ENCODE measurements at regions not wholly inside any gene's neighbourhood (a gene's known extent, or its start where the extent isn't known, plus 50 kb on each side); places are given as distances from the start of the nearest gene placed in this dataset.

DNA sequence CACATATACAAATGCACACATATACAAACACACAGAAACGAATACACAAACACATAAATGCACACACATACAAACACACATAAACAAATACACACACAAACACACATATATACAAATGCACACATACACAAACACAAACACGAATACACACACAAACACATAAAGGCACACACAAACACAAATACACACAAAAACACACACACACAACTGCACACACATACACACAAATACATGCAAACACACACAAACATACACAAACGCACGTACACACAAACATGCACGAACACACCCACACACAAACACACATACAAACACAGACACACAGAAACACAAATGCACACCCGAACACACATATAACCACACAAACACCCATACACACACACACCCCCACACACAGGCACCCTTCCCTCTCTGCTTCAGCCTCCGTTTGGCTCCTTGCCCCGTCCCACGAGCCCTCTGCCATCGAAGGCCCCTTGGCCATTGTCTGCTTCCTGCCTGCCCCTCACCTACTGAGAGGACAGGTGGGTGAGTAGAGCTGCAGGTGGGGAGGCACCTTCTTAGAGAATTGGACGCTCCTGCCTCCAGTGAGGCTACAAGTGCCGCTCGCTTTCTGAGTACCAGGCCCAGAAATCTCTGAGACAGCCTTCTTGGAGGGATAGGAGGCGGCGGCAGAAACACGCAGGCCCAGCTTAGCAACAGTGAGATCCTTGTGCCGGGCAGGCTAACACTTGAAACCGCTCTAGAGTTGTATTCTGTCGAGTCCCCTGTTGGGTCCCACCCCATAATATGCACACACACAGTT, 331.2 kb downstream of the FOXL1 start:
- DNase-seq (ENCODE audit: low read depth, low spot score), result no peak

DNA sequence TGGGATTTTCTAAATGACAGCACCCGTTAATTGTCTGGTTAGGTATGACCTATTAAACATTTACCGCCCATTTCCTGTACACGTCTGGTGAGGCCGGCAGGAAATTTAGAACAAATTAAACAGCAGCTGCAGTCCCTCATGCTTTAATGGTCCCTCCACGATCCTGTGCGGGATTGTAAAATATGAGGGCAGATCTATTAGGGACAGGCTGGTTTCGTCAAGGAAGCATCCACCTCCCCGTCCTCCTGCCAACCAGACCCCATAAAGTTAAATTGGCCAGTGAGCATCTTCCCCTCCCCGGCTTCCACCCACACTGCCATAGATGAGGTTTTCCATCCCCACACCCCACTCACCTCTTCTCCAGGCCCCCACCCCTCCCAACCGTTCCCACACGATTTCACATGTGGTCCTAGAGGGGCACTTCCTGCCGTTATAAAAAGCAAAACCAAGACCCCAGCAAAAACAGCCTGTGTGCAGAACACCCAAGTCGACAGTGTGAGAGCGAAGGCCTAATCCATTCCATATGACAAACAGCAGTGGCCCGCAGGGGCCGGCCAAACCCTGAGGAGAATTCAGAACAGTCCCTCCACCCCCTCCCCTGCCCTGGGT, 331.9 kb downstream of the FOXL1 start:
- no peak for DNase-seq (ENCODE audit: low read depth, low spot score)

- DNase-seq (ENCODE audit: low read depth, low spot score), result no peak
These were observed 333.1 kb downstream of the FOXL1 start for GRCh38 chr16:86911437-86911958.

GRCh38 chr16:86913886-86914285, 335.5 kb downstream of the FOXL1 start:
- DNase-seq (ENCODE audit: low read depth, low spot score), result no peak

GRCh38 chr16:86914876-86915717, 336.7 kb downstream of the FOXL1 start:
- DNase-seq (ENCODE audit: low read depth, low spot score), result no peak

DNA sequence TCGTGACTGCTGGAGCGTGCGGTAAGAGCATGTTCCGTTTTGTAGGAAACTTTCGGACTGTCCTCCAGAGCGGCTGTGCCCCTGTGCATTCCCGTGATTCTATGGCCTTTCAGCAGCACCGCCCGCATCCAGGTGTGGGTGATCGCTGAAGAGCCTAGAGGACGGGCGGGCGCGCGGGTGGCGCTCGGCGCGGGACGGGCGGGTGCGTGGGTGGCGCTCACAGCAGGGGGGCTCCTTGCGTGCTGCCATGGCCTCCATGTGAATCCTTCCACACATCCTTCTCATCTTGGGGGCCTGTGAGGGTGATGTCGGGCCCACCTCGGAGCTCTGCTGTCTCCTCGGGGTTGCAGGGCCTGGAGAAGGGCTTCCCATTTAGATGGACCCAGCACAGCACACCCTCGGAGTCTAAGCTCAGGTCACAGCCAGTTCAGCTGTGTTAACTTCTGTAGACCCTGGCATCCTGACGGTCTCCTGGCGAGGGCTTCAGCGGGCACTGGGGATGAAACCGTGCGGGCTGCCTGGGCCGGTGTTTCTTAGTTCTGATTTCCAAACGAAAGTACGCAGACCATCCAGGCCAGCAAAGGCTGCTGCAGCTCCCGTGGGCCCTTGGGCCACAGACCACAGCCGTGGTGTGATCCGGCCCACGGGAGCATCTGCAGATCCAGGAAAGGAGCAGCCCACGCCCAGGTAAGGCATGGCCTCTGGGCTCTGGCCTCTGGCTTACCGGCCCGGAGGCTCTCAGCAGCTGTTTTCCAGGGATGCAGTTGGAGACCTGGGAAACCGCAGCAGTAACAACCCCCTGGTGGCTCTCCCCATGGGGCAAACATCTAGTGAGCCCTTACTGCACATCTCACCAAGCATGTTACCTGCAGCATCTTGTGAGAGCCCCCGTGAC, 339.4 kb downstream of the FOXL1 start:
- no peak for DNase-seq (ENCODE audit: low read depth, low spot score)

GRCh38 chr16:86918637-86919036, 340.3 kb downstream of the FOXL1 start:
- no peak for DNase-seq (ENCODE audit: low read depth, low spot score)

DNA sequence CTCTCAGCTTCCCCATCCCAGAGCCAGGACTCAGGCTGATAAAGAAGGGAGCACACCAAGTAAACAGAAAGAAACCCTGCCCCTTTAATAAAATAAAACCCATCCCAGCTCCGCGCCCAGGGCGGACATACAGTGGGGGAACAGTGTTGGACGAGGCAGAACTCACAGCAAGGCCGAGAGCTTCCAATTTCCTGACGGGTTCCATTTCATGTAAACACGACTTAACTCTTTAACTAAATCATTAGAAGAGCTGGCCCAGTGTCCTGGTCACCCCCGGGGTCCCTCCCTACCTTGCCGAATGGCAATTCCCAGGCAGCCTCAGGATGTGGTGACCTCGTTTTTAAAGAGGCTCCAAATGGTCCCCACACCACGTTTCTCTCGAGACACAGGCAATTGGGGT, 340.7 kb downstream of the FOXL1 start:
- DNase-seq (ENCODE audit: low read depth, low spot score), result no peak

GRCh38 chr16:86919578-86920305, 341.4 kb downstream of the FOXL1 start:
- DNase-seq (ENCODE audit: low read depth, low spot score), result no peak

- DNase-seq (ENCODE audit: low read depth, low spot score), result no peak
These were observed 342.9 kb downstream of the FOXL1 start for GRCh38 chr16:86921289-86921688.

DNA sequence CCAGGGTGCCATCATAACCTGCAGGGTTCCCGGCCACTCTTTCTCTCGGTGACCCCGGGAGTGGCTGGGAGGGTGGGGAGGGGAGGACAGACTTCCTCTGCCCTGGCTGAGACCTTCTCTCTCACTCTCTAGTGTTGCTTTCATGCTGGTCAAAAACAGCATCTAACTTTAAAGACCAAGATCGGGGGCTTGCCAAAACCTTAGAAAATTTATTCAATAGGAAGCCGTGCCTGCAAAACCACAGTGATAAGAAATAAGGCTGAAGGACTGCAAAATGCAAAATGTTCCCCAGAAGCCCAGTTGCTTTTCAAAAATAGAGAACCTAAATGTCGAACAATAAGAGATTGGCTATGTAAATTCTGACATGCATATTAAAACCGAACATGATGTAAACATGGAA, 344.0 kb downstream of the FOXL1 start:
- no peak for DNase-seq (ENCODE audit: low read depth, low spot score)

GRCh38 chr16:86923656-86924055, 345.3 kb downstream of the FOXL1 start:
- DNase-seq (ENCODE audit: low read depth, low spot score), result no peak

DNA sequence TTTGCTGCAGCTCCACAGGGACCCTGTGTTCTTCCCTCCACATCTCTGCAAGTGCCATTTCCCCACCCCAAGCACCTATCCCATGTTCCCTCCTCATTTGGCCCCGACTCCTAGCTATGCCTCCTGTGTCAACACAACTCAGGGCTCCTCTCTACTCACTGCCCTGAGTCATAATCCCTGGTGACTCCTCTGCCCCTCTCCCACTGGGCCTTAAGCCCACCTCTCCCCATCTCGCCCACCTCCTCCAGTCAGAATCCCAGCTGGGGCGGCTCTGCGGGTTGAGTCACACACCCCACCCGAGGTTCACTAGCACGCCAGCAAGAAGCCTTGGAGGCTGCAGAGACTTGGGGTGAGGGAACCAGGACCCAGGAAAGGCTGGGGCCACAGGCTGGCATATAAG, 346.2 kb downstream of the FOXL1 start:
- DNase-seq (ENCODE audit: low read depth, low spot score), result no peak

GRCh38 chr16:86925067-86925791, 346.9 kb downstream of the FOXL1 start:
- peak; percentile 55 for DNase-seq (ENCODE audit: low read depth, low spot score)

GRCh38 chr16:86926181-86927094, 348.1 kb downstream of the FOXL1 start:
- no peak for DNase-seq (ENCODE audit: low read depth, low spot score)

- no peak for DNase-seq (ENCODE audit: low read depth, low spot score)
These were observed 349.4 kb downstream of the FOXL1 start for GRCh38 chr16:86927699-86928098.

DNA sequence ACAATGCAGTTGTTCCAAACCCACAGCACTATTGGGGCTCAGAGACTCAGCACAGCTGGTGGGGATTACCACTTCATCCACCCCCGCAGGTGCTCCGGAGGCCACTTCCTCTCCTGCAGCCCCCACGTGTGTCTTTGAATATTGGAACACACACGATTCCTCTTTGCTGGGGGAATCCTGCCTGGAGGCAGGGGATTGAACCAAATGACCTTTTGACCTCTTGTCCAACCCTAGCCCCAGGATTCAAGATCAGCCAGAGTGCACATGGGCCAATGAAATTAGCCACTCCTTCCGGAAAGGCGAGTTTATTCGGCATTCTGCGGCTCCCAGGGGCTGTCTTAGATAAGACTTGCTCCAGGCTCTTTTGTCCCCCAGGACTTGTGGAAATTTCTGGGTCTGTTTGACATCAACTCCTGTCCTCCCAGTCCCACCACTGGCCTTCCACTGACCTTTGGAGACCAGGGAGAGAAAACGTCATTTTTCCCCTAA, 350.2 kb downstream of the FOXL1 start:
- peak; percentile 76 for DNase-seq (ENCODE audit: low read depth, low spot score)

DNA sequence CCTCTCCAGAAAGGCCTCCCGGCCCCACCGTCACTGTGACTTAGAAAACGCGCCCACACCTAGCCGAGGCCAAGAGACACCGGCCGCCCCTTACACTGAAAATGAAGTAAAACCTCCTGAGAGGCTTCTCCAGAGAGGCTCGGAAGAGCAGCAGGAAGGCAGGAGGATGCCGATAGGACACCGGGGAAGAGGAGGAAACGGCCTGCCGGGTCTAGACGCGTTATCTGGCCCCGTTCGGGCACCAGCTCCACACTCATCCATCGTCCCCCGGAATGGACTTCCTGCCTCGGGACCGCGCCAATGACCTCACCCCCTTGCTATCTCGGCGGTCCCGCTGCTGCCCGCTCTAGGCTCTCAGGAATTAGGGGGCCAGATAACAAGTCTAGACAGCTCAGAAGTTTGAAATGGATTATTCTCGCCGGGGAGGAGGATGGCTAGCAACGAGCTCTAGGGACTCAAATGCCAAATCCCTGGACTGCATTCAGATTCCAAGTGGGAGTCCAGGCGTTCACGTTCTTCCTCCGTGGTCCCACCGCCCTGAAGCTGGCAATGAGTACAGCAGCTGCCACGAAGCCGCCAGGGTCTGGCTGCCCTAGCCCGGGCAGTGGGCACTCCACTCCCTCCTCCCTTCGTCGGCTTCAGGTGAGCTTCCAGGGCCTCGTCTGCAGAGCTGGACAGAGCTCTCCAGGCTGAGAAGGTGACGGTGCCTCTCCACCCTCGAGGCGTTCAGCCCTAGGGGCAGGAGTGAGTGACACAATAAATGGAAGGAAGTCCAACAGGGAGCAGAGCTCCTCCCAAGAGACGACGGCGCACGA, 350.9 kb downstream of the FOXL1 start:
- DNase-seq (ENCODE audit: low read depth, low spot score), result peak; percentile 89
